Amygdala (tissue), 56 donors: ENCODE measurements at regions not wholly inside any gene's neighbourhood (a gene's known extent, or its start where the extent isn't known, plus 50 kb on each side); places are given as distances from the start of the nearest gene placed in this dataset.
A peak's percentile ranks its signal among the peaks of the same experiment; 100 is the strongest.

Source experiments
- DNase-seq, 56 donors: peaks; one replicate each; lab custom pipeline; 2025; lab: John Stamatoyannopoulos, UW

- DNase-seq: no peak
These were observed 292.7 kb downstream of the GPAT3 start for GRCh38 chr4:83828601-83829000.

GRCh38 chr4:83821493-83821892 lies 285.6 kb downstream of the GPAT3 start:
- DNase-seq: no peak

GRCh38 chr4:83819582-83819981 lies 283.7 kb downstream of the GPAT3 start:
- no peak for DNase-seq

- no peak for DNase-seq
These were observed 274.5 kb downstream of the GPAT3 start for GRCh38 chr4:83810428-83810827.

- no peak for DNase-seq
These were observed 273.7 kb downstream of the GPAT3 start for GRCh38 chr4:83809581-83809980.

GRCh38 chr4:83793481-83793880 lies 257.6 kb downstream of the GPAT3 start:
- no peak for DNase-seq

- DNase-seq: no peak
These were observed 250.0 kb downstream of the GPAT3 start for GRCh38 chr4:83785891-83786290.

- DNase-seq: peak in 1 of 56 donors; percentile 4
These were observed 247.3 kb downstream of the GPAT3 start for GRCh38 chr4:83783215-83783614.

- DNase-seq: no peak
These were observed 246.7 kb downstream of the GPAT3 start for GRCh38 chr4:83782591-83782990.

GRCh38 chr4:83781434-83781833 lies 245.5 kb downstream of the GPAT3 start:
- DNase-seq: no peak

- DNase-seq: no peak
These were observed 244.3 kb downstream of the GPAT3 start for GRCh38 chr4:83780053-83780733.

- DNase-seq: no peak
These were observed 243.5 kb downstream of the GPAT3 start for GRCh38 chr4:83779103-83780052.

- DNase-seq: no peak
These were observed 236.8 kb downstream of the GPAT3 start for GRCh38 chr4:83772685-83773084.

- DNase-seq: peak in 24 of 56 donors; percentile 0 to 39 (median 8)
These were observed 235.3 kb downstream of the GPAT3 start for GRCh38 chr4:83771113-83771705.

GRCh38 chr4:83768146-83768545 lies 232.2 kb downstream of the GPAT3 start:
- DNase-seq: no peak

- no peak for DNase-seq
These were observed 231.2 kb downstream of the GPAT3 start for GRCh38 chr4:83767067-83767466.

GRCh38 chr4:83759611-83760010 lies 223.7 kb downstream of the GPAT3 start:
- DNase-seq: no peak

GRCh38 chr4:83758285-83758684 lies 222.4 kb downstream of the GPAT3 start:
- DNase-seq: no peak

- DNase-seq: no peak
These were observed 221.3 kb downstream of the GPAT3 start for GRCh38 chr4:83757121-83757621.

GRCh38 chr4:83753260-83753659 lies 217.4 kb downstream of the GPAT3 start:
- DNase-seq: no peak

- DNase-seq: no peak
These were observed 215.5 kb downstream of the GPAT3 start for GRCh38 chr4:83751336-83751949.
